HG03139 (cell line): ENCODE measurements at regions not wholly inside any gene's neighbourhood (a gene's known extent, or its start where the extent isn't known, plus 50 kb on each side); places are given as distances from the start of the nearest gene placed in this dataset.
"Not testable (repeated sequence)": the region's sequence is repeated elsewhere in the genome, so short reads cannot be mapped to it uniquely, and the experiment has no call there.

ENCODE experiments used
- ATAC-seq: cut with Tn5 transposase; IDR thresholded peaks from one replicate; pipeline ENCODE4 v1.9.1; 2021; ENCODE audit not compliant: unreplicated experiment

DNA sequence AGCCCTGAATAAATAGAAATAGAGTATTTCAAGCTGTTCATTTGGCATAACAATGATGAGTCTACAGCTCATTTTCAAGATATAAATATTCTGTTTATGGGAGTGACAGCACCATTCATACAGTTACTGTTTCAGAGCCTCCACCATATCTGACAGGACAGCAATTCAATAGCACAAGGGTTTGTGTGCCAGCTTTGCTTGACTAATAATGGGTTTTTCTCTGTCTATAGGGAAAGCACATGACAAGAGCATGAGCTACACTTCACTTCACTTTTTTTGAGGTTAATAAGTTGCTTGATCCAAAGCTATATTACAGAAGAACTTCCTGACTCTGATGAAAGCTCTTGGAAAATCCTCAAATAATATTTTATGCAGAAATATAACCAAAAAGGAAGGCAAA is 297.1 kb downstream of the RPIA start:
- ATAC-seq, result not testable (repeated sequence)

DNA sequence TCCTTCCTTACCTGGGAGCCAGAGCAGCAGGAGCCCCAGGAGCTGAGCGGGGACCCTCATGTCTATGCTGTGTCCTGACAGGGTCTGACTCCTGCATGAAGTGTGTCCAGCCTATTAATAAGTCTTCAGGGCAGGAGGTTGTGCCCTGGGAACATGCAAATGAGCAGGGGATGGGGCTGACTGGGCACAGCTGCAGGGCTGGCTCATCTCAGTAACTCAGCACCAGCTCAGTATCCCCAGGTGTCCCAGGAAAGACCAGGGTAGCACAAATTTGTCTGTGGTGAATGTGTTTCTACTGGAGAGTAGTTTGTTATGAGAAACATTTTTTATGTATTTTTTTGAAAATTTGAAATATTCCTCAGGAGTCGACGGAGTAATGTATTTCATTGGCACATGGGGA is 301.3 kb downstream of the RPIA start:
- not testable (repeated sequence) for ATAC-seq

DNA sequence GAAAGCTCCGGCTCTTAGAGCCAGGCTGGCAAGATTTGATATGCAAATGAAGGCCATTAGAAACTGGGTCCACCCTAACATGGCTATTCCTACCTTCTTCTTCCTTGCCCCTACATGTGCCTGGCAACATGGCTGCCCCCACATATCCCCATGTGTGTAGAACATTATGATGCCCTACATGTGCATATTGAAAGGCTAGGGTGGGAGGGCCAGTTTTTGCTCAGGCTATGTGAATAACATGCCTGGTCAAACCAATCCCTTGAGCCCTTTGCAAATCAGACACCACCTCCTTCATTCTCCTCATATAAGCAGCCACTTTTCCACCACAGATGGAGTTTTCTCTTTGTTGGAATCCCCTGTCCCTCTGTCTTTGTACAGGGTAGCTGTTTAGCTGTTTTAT is 303.4 kb downstream of the RPIA start:
- not testable (repeated sequence) for ATAC-seq

DNA sequence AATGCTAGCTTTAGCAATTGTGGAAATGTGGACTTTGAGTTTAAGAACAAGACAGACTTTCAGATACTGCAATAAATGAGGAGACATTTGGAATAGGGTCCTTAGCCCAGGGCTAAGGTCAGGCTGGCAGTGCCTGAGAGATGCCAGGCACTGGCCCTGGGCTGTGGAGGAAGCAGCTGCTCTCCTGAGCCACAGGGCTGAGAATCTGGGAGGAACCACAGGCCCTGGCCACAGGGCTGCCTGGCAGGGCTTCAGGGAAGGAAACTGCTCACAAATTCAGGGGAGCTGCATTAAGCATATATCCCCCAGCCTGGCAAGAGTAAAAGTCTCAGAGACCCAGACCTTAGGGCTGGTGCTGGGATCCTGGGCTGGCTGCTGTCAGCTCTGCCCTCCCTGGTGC is 305.1 kb downstream of the RPIA start:
- ATAC-seq, result not testable (repeated sequence)

DNA sequence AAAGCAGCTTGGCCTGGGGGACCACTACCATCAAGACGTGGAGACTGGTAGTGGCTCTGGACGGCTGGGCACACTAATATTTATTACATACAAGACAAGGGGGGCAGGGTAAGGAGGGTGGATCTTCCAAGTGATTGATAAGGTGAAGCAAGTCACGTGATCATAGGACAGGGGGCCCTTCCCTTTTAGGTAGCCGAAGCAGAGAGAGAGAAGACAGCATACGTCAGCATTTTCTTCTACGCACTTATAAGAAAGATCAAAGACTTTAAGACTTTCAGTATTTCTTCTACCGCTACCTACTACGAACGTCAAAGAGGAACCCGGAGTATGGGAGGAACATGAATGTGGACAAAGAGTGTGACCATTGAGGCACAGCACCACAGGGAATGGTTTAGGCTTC is 307.9 kb downstream of the RPIA start:
- no peak for ATAC-seq

DNA sequence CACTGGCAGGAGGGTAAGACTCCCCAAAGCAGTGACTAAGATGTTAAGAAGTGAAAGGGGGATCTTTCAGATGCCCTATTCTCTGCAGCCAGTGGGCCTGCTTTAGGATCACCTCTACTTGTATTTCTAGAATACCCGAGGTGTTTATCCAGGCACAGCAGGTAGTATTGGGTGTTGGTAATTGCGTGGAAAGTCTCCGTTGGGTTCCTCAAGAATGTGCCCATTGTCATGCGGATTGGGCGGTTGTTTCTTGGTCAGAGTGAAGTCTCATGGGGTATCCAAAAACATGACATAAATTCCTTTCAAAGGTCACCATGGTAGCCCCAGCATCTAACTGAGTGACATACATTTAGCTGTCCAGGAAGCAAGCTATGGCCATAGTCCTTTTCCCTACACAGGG is 308.8 kb downstream of the RPIA start:
- ATAC-seq, result no peak

DNA sequence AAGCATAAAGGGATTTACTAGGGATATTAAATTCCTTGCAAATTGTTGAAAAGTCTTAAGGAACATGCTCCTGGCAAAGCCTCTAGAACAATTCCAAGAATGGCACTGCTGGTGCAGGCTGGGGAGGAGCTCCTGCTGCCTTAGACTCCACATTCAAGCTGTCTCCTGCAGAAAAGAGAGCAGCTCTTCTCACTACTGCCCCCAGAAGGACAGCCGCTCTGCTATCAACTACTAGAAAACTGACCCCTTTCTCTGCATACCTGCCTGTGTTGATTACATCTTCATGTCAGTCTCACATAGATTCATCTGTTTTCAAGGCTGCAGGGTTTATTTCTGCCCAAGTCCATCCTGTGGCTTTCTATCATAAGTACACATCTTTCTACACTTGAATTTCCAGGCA is 312.8 kb downstream of the RPIA start:
- ATAC-seq, result not testable (repeated sequence)

DNA sequence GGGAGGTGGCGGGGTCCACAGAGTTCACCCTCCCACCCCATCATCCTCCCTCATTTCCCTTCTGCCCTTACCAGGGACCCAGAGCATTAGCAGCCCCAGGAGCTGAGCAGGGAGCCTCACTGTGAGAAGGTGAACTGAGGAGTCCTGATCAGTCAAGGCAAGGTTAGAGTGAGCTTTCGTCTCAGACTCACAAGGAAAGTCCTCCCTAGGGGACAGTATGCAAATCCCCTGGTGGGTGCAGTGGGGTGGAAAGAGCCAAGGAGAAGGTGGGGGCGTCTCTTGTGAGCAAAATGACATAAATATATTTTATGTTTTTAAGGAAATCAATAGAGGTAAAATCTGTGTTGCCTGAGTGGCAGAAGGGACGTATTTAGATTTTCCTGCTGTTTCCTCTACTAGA is 329.1 kb downstream of the RPIA start:
- not testable (repeated sequence) for ATAC-seq

DNA sequence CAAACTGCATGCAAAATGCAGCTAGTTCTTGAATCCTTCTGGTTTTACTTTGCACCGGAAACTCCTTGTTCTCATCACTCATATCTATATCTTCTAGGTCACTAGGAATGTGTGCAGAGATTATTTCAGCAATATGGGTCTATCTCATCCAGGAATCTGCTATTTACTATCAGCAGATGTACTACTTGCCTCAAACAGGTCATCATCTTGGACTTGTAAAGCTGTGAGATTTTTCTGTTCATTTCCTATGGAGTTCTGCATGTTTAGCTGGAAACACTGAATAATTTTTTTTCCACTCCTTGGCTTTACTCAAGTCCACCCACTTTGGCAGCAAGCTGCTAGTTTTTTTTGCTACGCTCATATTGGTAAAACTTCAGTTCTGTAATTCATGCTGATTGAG is 334.8 kb downstream of the RPIA start:
- ATAC-seq, result not testable (repeated sequence)

DNA sequence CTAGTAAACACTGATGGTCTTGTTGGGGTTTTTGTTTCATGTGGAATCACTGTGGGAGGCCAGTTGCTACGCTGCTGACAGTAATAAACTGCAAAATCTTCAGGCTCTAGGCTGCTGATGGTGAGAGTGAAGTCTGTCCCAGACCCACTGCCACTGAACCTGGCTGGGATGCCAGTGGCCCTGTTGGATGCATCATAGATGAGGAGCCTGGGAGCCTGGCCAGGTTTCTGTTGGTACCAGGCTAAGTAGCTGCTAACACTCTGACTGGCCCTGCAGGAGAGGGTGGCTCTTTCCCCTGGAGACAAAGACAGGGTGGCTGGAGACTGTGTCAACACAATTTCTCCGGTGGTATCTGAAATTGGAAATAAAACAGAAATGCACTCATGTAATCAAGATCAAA is 335.6 kb downstream of the RPIA start:
- not testable (repeated sequence) for ATAC-seq

DNA sequence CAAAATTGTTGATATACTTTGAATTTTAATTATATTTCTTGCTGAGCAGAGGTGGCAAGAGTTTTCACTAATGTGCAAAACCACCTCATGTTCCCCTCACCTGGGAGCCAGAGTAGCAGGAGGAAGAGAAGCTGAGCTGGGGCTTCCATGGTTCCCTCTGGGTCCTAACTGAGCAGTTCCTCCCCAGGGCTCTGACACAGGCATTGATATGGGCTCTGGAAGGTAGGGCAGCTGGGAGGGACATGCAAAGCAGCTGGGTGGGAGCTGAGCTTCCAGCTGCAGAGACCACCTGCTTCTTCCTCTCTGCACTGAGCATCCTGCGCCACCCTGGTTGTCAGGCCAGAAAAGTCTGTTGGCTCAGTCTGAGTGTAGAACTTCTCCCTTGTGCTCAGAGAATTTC is 336.1 kb downstream of the RPIA start:
- ATAC-seq, result not testable (repeated sequence)

DNA sequence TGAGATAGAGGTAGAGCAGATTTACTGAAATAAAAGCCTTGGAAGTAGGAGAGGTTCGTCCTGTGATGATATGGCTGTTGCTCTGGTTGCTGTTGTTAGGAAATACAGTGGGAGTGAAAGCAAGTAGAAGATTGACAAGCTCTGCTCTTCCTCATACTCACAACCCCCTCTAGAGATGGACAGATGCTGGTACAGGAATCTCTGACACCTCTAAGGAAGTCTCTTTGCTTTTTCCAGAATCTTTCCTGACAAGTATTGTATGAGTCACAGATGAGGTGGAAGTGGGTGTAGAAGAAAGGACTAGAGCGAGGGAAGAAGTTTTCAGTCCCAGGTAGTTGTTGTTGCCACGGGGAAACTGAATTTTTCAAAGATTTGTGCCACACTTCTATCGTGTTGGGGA is 337.8 kb downstream of the RPIA start:
- not testable (repeated sequence) for ATAC-seq

DNA sequence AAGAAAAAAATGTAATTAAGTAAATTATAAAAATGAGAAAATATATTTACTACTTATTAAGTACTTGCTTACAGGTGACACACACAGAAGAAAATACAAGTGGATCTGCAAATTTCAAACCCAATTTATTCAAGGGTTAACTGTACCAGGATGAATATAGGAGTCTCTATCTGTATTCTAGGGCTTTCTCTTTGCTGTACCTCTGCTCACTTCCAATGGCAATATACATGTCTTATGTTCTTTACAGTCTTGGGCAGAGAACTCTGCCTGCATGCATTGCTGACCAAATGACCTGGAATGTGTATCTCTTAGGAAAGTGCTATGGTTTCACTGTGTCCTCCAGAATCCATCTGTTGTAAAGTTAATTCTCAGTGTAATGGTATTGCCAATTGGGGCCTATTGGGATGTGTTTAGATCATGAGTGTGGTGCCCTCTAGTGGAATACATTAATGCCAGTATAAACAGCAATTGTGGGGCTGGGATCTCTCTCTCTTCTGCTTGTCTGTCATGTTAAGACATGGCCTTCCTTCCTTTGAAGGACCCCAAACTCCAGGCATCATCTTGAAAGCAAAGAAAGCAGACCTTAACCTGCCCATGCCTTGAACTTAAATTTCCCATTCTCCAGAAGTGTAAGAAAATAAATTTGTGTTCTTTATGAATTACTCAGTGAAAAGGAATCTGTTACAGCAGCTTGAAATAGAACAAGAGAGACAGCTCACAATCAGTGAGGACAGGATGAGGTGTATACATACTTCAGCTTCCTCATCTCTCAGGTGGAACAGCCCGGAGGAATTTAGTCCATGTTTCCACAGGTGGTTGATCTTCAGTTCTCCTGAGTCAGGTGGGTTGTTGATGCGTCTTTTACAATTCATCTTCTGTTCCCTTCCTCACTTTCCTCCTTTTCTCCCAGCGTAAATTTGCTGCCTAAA is 356.9 kb downstream of the RPIA start:
- not testable (repeated sequence) for ATAC-seq

DNA sequence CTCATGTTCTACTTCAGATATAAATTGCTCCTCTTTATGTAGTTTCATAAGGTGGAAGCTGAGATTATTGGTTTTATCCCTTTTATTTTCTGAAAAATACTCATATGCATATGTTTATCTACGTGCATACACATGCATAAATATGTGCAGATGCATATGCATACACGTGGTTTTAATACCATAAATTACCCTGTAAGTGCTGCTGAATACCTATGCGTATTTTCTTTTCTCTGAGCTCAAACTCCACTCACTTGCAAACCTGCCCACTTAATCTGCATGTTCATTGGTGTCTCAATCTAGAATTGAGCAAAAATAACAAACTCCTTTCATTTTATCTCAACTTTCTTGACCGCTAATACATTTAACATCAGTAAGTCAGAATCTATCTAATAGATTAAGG is 367.1 kb downstream of the RPIA start:
- ATAC-seq, result not testable (repeated sequence)

DNA sequence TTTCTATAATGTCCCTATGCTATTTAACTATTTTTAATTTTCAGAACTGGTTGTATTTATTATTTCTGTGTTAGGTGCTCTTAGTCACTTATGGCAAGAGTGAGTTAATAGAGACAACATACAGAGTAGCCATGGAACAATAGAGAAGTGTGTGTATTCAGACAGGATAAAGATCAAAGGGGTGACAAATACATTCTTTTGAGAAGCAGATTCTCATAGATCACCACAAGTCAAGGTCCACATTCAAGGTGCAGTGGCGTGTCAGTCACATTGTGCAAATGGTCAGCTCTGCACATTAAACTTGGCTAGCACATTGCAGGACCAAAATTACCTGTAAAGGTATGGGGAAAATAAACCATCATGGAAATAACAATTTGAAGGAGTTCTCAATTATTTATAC is 369.7 kb downstream of the RPIA start:
- not testable (repeated sequence) for ATAC-seq

DNA sequence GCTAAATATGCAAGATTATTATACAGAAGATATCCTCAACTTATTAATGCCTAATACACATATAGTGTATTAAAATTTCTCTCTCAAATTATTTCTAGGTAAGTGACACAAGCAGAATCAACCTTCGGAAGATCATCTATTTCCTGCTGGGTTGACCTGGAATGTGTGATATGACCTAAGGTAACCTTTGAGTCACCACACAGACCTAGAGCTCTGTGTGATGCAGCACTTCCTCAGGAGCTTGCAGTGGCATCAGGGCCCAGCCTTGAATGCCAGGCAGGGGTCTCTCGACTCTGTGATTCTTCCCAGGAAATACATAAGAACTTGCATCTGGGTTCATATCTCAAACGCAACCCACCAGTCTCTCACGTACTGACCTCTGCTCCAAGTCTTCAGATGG is 385.3 kb downstream of the RPIA start:
- not testable (repeated sequence) for ATAC-seq

DNA sequence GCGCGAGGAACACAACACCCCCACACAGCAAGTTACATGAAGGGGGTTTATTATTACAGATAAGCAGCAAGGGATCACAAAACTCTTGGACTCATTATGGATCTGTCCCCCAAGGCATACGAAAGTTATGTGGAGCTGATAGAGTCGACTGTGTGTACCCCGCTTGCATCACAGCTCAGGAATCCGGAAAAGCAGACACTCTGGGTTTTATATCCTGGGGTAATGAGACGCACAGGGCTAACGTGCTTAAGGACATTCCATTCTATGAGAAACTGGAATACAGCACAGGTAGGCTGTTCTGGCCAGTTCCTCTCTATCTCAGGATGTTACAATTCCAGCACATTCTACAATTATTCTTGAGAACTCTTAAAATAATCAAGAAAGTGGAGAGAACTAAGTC is 401.4 kb downstream of the RPIA start:
- ATAC-seq, result not testable (repeated sequence)

DNA sequence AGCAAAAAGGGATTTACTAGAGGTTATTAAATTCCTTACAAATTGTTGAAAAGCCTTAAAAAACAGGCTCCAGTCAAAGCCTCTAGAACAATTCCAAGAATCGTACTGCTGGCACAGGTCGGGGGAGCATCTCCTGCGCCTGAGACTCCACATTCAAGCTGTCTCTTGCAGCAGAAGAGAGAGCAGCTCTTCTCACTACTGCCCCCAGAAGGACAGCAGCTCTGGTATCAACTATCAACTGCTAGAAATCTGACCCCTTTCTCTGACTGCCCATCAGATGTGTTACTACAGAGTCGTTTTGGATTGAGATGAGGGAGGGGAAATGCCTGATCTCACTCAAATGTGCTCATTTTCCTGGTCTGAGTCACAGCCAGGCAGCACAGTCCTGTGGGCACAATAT is 403.6 kb downstream of the RPIA start:
- not testable (repeated sequence) for ATAC-seq

DNA sequence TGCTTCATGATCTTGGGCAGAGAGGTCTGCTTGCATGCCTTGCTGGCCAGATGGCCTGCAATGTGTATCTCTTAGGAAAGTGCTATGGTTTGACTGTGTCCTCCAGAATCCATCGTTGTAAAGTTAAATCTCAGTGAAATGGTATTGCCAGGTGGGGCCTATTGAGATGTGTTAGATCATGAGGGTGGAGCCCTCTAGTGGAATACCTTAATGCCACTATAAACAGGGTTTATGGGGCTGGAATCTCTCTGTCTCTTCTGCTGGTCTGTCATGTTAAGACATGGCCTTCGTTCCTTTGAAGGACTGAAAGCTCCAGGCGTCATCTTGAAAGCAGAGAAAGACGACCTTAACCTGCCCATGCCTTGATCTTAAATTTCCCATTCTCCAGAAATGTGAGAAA is 411.1 kb downstream of the RPIA start:
- ATAC-seq, result not testable (repeated sequence)

DNA sequence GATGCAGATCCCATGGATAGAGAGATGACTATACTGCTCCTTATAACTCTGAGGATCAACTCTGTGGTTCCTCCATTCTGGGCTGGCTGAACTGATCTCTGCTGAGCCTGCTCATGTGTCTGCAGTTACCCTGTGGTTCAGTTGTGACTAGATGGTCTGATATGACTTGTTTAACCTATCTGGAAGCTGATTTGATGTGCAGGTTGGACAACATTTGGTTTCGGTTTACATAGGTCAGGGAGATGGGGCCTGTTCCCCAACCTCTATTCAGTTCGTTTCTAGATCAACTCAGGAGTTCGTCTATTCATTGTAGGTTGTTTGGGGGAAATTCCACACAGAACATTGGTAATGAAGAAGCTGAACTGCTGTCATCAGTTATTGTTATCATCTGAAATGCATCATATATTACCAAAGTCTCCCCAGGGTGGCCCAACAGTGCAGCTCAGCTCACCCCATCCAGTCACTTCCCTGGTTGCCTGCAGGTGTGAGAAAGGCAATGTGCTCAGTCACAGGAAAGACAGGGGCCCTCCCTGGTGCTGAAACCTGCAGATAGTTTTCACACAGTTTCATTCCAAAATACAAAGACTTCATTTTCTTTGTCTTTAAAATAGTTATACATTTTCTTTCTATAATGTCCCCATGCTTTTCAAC is 415.0 kb downstream of the RPIA start:
- ATAC-seq, result not testable (repeated sequence)

DNA sequence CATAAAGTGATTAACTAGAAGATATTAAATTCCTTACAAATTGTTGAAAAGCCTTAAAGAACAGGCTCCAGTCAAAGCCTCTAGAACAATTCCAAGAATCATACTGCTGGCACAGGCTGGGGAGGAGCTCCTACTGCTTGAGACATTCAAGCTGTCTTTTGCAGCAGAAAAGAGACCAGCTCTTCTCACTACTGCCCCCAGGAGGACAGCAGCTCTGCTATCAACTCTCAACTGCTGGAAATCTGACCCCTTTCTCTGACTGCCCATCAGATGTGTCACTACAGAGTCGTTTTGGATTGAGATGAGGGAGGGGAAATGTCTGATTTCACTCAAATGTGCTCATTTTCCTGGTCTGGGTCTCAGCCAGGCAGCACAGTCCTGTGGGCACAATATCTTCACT is 421.0 kb downstream of the RPIA start:
- not testable (repeated sequence) for ATAC-seq

DNA sequence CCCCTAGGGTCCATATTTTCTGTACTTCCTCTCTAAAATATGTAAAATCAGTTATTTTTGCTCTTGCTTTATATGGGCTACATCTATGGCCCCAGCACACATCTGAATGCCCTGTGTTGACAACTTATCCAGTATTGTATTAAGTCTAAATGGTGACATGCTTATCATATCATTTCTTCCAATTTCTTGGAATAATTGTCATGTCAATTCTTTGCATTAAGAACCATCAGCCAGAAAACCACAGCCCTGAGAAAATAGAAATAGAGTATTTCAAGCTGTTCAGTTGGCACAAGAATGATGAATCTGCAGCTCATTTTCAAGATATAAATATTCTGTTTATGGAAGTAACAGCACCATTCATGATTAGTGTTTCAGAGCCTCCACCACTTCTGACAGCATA is 421.8 kb downstream of the RPIA start:
- not testable (repeated sequence) for ATAC-seq
